HG02571 (cell line): ENCODE measurements at regions not wholly inside any gene's neighbourhood (a gene's known extent, or its start where the extent isn't known, plus 50 kb on each side); places are given as distances from the start of the nearest gene placed in this dataset.

Experiments
- ATAC-seq: cut with Tn5 transposase; IDR thresholded peaks from one replicate; pipeline ENCODE4 v1.9.1; 2021; ENCODE audit warnings: mild to moderate bottlenecking, moderate library complexity; ENCODE audit not compliant: unreplicated experiment

DNA sequence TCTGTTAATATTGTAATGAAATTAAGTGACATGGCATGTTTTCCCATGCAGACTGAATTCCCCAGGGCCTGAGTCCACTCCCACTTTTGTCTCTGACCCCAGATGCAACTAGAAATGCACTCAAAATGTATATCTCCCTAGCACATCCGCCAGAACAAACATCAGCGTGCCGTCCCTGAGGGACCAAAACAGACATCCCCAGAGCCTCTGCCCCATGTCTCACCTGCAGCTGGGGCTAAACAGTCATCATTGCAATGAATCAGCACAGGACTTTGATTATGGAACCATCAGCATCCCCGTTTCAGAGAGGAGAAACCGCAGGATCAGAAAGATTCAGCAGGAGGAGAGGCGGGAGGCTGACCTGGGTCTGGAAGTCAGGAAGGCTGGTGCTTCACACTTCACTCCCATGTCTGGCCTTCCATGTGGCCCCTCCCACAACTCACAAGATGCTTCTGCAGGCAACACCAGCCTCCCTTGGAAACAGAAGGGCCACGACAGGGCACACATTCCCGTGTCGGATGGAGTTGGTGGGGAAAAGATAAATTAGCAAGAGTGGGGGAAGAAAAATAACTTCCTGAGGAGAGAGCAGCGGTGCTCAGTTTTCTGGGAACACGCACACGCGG lies 130.6 kb upstream of the VSTM2B start:
- no peak for ATAC-seq

DNA sequence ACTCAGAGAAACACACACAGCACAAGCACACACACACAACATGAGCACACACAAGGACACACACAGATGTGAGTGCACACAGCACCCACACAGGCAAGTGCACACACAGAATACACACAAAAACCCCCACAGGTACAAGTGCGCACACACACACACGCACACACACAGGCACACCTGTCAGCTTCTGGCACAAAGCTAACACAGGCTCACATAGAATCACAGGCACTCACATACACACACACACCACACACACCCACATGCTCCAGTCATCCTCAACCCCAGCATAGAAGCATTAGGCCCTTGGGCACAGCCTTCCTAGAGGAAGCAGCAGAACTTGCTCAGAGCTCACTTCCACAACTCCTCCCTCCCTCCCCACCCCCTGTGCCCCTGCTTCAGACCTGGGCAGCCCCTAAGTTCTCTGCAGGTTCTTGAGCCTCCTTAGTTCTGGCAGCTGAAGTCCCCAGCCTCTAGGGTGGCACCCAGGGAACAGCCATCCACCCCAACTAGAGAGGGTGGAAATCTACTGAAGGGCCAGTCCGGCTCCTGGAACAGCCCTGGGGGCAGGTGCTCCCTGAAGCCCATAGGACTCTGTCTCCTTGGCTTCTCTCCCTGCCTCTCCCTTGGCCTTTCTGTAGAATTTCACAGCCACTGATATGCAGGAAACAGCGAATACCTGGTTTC lies 129.9 kb upstream of the VSTM2B start:
- no peak for ATAC-seq

DNA sequence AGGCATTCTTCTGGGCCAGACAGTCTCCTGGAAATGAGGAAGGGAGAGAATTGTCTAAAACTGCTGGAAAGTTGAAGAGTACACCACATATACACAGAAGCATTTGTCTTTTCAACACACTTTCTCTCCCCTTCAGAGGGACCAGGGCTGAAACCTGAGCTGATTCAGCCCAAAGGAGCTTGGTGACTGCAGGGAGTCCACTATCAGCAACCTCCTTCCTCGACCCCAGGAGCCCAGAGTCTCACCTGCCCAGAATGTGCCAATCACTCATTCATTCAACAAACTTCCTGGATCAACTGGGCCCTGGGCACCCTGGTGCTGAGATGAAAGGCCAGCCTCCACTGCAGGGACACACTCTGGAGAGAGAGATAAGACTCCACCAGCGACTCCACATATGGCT lies 128.9 kb upstream of the VSTM2B start:
- no peak for ATAC-seq

- ATAC-seq = no peak
Measured at GRCh38 chr19:29397748-29398147, 128.0 kb upstream of the VSTM2B start.

DNA sequence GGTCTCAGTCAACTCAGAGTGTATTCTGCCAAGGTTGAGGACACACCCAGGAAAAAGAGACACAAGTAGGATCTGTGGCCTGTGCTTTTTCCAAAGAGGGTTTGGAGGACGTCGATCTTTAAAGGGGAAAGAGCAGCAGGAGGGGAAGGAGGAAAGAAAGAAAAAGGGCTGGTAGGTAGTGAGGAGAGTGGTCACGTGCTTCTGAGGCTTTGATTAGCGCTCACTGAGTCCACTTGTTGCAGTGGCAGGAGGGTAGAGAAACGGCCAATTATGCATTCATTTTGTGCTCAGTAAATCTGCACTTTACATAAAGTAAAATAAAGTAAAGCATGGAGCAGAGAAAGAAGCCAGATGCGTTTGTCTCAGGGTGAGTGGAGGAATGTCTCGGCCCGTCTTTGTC lies 126.0 kb upstream of the VSTM2B start:
- ATAC-seq = no peak

DNA sequence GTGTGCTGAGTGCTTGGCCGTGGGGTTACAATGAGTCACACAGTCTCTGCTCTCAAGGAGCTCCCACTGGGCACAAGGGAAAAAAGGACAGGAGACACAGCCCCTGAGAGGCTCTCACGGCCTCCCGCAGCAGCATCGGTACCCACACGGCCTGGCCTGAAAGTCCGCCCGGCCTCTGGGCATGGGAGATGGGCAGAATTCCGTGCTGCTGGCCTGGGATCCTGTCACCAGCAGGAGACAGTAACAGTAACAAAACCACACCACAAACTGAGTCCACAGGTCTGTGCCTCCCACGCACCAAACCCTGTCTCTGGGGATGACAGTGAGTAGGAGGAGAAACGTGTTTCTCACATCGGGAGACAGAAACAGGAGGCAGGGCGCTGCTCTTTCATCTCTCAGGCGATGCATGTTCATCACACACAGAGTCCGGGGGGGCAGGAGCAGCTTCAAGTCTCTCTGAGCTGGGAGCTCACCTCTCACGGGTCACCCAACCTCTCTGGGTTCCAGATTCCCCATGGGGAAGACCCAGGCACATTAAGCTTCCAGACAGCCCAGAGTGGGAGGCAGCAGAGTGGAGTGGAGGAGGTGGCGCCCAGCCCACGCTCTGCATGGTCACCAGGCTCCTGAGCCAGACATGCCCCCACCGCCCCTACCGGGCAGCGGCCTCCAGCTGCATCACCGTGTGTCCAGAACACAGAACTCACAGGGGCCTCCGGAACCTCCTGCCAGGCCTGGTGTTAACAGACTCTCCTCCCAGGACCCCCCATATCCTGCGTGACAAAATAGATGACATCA lies 124.7 kb upstream of the VSTM2B start:
- no peak for ATAC-seq

GRCh38 chr19:29401712-29402421 lies 123.9 kb upstream of the VSTM2B start:
- ATAC-seq = no peak

GRCh38 chr19:29402563-29402962 lies 123.2 kb upstream of the VSTM2B start:
- no peak for ATAC-seq

DNA sequence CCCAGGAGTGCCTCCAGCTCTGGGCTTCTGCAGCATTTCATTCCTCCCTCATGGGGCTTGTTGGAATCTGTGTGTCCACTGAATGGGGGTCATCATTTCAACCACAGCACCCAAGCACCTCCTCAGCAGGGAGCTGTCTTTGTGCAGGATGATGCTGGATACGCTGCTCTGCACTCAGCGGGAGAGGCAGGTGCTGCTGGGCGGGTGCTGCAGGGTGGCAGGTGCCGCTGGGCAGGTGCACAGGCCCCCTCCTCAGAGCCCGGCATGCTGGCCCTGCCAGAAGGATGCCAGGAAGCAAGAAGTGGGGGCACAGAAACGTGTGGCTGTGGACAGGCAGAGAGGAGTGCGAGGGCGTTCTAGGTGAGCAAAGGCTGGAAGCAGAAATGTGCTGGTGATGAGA lies 121.8 kb upstream of the VSTM2B start:
- ATAC-seq = no peak

GRCh38 chr19:29404951-29405727 lies 120.7 kb upstream of the VSTM2B start:
- ATAC-seq = no peak

GRCh38 chr19:29405728-29405995 lies 120.1 kb upstream of the VSTM2B start:
- ATAC-seq = no peak

DNA sequence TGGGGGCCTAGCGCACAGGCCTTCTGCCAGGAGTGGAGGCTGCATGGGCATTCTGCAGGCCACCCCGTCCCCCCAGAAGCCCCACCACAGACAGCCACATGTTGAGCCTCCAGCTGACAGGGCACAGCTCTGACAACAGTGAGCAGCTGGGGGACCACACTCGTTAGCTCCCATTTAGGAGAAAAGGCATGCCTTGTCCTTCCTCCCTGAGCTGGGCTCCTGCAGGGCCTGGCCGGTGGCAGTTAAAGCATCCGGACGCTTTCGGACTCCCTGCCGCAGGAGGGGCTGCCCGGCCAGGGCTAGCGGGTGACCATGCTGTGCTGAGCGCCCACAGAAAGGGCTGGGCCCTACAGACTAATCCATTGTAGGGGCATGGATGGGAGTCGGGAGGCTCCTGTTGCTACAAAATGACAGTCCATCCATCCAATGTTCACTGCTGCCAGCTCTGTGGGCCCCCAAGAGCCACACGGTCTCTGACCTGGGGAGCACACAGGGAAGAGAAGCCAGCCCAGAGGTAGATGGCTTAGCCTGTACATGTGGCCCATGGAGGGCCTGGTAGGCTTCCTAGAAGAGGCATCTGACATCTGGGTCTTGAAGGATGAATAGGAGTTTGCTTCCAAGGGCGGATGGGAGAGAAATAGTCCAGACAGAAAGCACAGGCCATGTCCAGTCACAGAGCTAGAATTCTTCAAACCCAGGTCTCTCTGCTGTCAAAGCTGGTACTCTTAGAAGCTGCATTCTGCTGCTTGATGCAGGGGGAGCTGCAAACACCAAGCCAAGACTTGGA lies 116.5 kb upstream of the VSTM2B start:
- no peak for ATAC-seq

DNA sequence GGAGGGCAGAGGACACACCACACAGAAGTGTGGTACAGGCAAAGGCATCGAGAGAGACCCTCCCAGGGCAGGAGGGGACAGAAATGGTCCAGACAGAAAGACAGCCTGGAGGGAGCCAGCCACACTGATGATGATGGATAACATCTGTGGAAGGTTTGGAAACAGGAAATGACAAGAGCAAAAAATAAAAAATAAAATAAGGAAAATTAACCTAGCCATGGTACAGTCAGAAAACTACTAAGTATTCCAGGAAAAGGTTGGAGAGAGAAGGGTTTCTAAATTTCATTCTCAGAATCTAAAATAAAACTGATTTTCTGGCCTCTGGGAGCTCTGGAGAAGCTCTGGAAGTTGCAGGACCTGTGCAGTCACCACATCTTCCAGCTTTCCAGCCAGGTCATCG lies 115.2 kb upstream of the VSTM2B start:
- no peak for ATAC-seq

- ATAC-seq = no peak
Measured at GRCh38 chr19:29411113-29411581, 114.6 kb upstream of the VSTM2B start.

- no peak for ATAC-seq
Measured at GRCh38 chr19:29413435-29413834, 112.4 kb upstream of the VSTM2B start.

GRCh38 chr19:29415507-29415906 lies 110.3 kb upstream of the VSTM2B start:
- no peak for ATAC-seq

- no peak for ATAC-seq
Measured at GRCh38 chr19:29417048-29417447, 108.7 kb upstream of the VSTM2B start.

DNA sequence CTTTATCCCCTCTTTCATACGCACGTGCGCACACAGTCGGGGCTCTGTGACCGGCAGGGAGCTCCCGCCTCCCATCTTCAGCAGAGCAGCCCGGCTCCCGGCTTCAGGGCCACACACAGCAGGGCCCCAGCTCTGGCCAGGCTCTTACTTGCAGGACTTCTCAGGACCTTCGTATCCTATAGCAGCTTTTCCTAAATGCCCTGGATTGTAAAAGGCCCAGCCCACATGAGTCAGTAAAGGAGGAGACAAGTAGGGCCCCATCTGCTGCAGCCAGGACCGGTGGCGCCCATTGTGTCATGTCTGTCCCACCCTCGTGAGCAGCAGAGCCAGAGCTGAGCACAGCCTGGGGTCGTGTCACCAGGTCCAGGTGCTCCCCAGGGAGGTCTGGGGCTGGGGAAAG lies 107.6 kb upstream of the VSTM2B start:
- no peak for ATAC-seq

DNA sequence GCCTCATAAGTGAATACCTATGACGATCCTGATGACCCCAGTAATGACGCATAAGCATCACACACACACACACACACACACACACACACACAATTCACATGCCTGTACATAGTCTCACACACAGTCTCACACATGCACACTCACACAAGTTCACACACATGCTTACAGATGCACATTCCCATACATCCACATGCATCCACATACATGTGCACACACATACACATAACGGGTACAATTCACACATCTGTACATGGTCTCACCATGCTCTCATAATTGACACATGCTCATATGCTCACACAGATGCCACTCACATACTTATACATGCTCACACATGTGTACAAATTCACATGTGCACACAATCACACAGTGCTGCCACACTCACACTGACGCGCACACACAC lies 105.7 kb upstream of the VSTM2B start:
- no peak for ATAC-seq
